ENCODE measurements at regions not wholly inside any gene's neighbourhood (a gene's known extent, or its start where the extent isn't known, plus 50 kb on each side); places are given as distances from the start of the nearest gene placed in this dataset.

- H3K4me1 ChIP-seq (ENCODE audit: insufficient read depth, low read length), result no peaks in the 10 kb centered on the region
- DNase-seq, result no peak
- Mint-ChIP-seq H3K36me3 (no peaks in the 10 kb centered on the region), H3K27me3 (peaks cover 20 to 29% of the 10 kb centered on the region in 2 donors), H3K9me3 (no peaks in the 10 kb centered on the region), H3K27ac (no peak overlapping the region), H3K4me1 (peaks cover 10 to 12% (median 11%) of the 10 kb centered on the region in 3 donors), H3K4me3 (no peak overlapping the region)
- no peak overlapping the region for H3K27ac ChIP-seq (ENCODE audit: low read depth, low read length)
- no peaks in the 10 kb centered on the region for H3K27me3 ChIP-seq (ENCODE audit: insufficient read depth, low read length, poor library complexity, severe bottlenecking)
- ChIA-PET POLR2A (no interaction called here), CTCF (interaction anchor here (1.7 to 4.2 kb wide), 3 partner anchors 15 to 147 kb away, joined by 4 to 22 read pairs (median 20); no protein-coding TSS in a partner anchor)
- no peaks in the 10 kb centered on the region for H3K9me3 ChIP-seq (ENCODE audit: low read length)
- no peak overlapping the region for H3K4me3 ChIP-seq (ENCODE audit: low read length)
- H3K36me3 ChIP-seq (ENCODE audit: insufficient read depth, low read length), result no peaks in the 10 kb centered on the region
Measured at GRCh38 chr3:71857956-71858355, 73.0 kb upstream of the PROK2 start.

GRCh38 chr3:71854706-71855105, 69.8 kb upstream of the PROK2 start:
- no peaks in the 10 kb centered on the region for H3K27me3 ChIP-seq (ENCODE audit: insufficient read depth, low read length, poor library complexity, severe bottlenecking)
- no peak overlapping the region for H3K27ac ChIP-seq (ENCODE audit: low read depth, low read length)
- Mint-ChIP-seq H3K36me3 (no peaks in the 10 kb centered on the region), H3K27ac (no peak overlapping the region), H3K27me3 (peaks cover 1 to 10% of the 10 kb centered on the region in 2 donors), H3K9me3 (no peaks in the 10 kb centered on the region), H3K4me3 (no peak overlapping the region), H3K4me1 (peaks cover 10 to 12% (median 11%) of the 10 kb centered on the region in 3 donors)
- H3K9me3 ChIP-seq (ENCODE audit: low read length), result no peaks in the 10 kb centered on the region
- H3K4me1 ChIP-seq (ENCODE audit: insufficient read depth, low read length), result no peaks in the 10 kb centered on the region
- no peak for DNase-seq
- CTCF ChIA-PET, result no interaction called here
- H3K36me3 ChIP-seq (ENCODE audit: insufficient read depth, low read length), result no peaks in the 10 kb centered on the region
- POLR2A ChIA-PET, result no interaction called here
- H3K4me3 ChIP-seq (ENCODE audit: low read length), result no peak overlapping the region

- Mint-ChIP-seq H3K9me3 (no peaks in the 10 kb centered on the region), H3K27ac (no peak overlapping the region), H3K36me3 (no peaks in the 10 kb centered on the region), H3K4me1 (peaks cover 7 to 9% (median 8%) of the 10 kb centered on the region in 3 donors), H3K27me3 (peaks cover 8 to 13% of the 10 kb centered on the region in 2 donors), H3K4me3 (no peak overlapping the region)
- no peaks in the 10 kb centered on the region for H3K9me3 ChIP-seq (ENCODE audit: low read length)
- no peak overlapping the region for H3K27ac ChIP-seq (ENCODE audit: low read depth, low read length)
- no peaks in the 10 kb centered on the region for H3K36me3 ChIP-seq (ENCODE audit: insufficient read depth, low read length)
- no peaks in the 10 kb centered on the region for H3K27me3 ChIP-seq (ENCODE audit: insufficient read depth, low read length, poor library complexity, severe bottlenecking)
- ChIA-PET CTCF (no interaction called here), POLR2A (no interaction called here)
- H3K4me3 ChIP-seq (ENCODE audit: low read length), result no peak overlapping the region
- H3K4me1 ChIP-seq (ENCODE audit: insufficient read depth, low read length), result no peaks in the 10 kb centered on the region
- DNase-seq, result no peak
Measured at GRCh38 chr3:71854096-71854495, 69.1 kb upstream of the PROK2 start.

- CTCF ChIA-PET, result interaction anchor here (1.4 kb wide), 1 partner anchor 23 kb away, joined by 3 read pairs; no protein-coding TSS in a partner anchor
- no peak overlapping the region for H3K4me3 ChIP-seq (ENCODE audit: low read length)
- H3K4me1 ChIP-seq (ENCODE audit: insufficient read depth, low read length), result no peaks in the 10 kb centered on the region
- peaks cover 12 to 13% of the 10 kb centered on the region in 2 donors for H3K27me3 Mint-ChIP-seq
- no peaks in the 10 kb centered on the region for H3K9me3 ChIP-seq (ENCODE audit: low read length)
- no peak overlapping the region for H3K4me3 Mint-ChIP-seq
- no peak for DNase-seq
- H3K4me1 Mint-ChIP-seq, result no peaks in the 10 kb centered on the region
- H3K36me3 Mint-ChIP-seq, result no peaks in the 10 kb centered on the region
- H3K36me3 ChIP-seq (ENCODE audit: insufficient read depth, low read length), result no peaks in the 10 kb centered on the region
- H3K27me3 ChIP-seq (ENCODE audit: insufficient read depth, low read length, poor library complexity, severe bottlenecking), result no peaks in the 10 kb centered on the region
- H3K27ac Mint-ChIP-seq, result no peak overlapping the region
- no peak overlapping the region for H3K27ac ChIP-seq (ENCODE audit: low read depth, low read length)
- POLR2A ChIA-PET, result interaction anchor here (0.5 kb wide), 1 partner anchor 356 kb away, joined by 3 read pairs; no protein-coding TSS in a partner anchor
- peaks cover 0 to 1% (median 0%) of the 10 kb centered on the region in 5 donors for H3K9me3 Mint-ChIP-seq
Measured at GRCh38 chr3:71851878-71852277, 66.9 kb upstream of the PROK2 start.

GRCh38 chr3:71850654-71851053, 65.7 kb upstream of the PROK2 start:
- ChIA-PET CTCF (no interaction called here), POLR2A (no interaction called here)
- no peak overlapping the region for H3K27ac Mint-ChIP-seq
- Histone ChIP-seq H3K4me1 (ENCODE audit: insufficient read depth, low read length) (no peaks in the 10 kb centered on the region), H3K4me3 (ENCODE audit: low read length) (no peak overlapping the region), H3K27ac (ENCODE audit: low read depth, low read length) (no peak overlapping the region), H3K36me3 (ENCODE audit: insufficient read depth, low read length) (no peaks in the 10 kb centered on the region), H3K27me3 (ENCODE audit: insufficient read depth, low read length, poor library complexity, severe bottlenecking) (no peaks in the 10 kb centered on the region), H3K9me3 (ENCODE audit: low read length) (no peaks in the 10 kb centered on the region)
- H3K4me3 Mint-ChIP-seq, result no peak overlapping the region
- H3K4me1 Mint-ChIP-seq, result no peaks in the 10 kb centered on the region
- H3K36me3 Mint-ChIP-seq, result no peaks in the 10 kb centered on the region
- peaks cover 0 to 1% (median 0%) of the 10 kb centered on the region in 5 donors for H3K9me3 Mint-ChIP-seq
- DNase-seq, result no peak
- peaks cover 12 to 18% of the 10 kb centered on the region in 2 donors for H3K27me3 Mint-ChIP-seq

DNA sequence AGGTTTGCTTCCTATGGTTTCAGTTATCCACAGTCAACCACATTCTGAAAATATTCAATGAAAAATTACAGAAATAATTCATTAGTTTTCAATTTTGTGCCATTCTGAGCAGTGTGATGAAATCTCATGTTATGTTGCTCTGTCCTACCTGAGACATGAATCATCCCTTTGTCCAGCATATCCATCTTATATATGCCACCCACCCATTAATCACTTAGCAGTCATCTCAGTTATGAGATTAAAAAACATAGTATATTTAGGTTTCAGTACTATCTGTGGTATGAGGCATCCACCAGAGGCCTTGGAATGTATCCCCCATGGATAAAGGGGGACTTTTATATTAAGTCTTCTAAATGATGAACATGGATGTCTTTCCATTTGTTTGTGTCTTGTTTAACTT, 64.7 kb upstream of the PROK2 start:
- CTCF ChIA-PET, result no interaction called here
- no peaks in the 10 kb centered on the region for H3K36me3 ChIP-seq (ENCODE audit: insufficient read depth, low read length)

DNA sequence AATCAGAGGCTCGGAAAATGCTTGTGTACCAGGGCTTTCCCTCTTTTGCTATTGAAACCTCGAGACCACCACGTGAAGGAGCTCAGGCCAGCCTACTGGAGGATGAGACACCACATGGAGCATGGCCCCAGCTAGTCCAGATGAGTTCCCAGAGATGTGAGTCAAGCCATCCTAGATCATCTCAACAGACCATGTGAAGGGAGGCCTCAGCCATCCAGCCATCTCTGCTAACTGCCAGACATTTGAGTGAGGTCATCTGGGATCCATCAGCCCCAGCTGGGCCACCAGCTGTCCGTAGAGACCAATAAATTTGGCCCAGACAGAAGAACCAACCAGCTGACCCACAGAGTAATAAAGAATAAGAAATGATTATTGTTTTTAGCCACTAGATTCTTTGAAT, 62.8 kb upstream of the PROK2 start:
- no peaks in the 10 kb centered on the region for H3K36me3 Mint-ChIP-seq
- peaks cover 12 to 23% of the 10 kb centered on the region in 2 donors for H3K27me3 Mint-ChIP-seq
- H3K4me1 Mint-ChIP-seq, result no peaks in the 10 kb centered on the region
- H3K4me1 ChIP-seq (ENCODE audit: insufficient read depth, low read length), result no peaks in the 10 kb centered on the region
- H3K4me3 Mint-ChIP-seq, result no peak overlapping the region
- H3K27ac ChIP-seq (ENCODE audit: low read depth, low read length), result no peak overlapping the region
- ChIA-PET CTCF (interaction anchor here (0.8 to 1.8 kb wide), 2 partner anchors 11 to 118 kb away, joined by 3 to 4 read pairs; no protein-coding TSS in a partner anchor), POLR2A (no interaction called here)
- H3K27ac Mint-ChIP-seq, result no peak overlapping the region
- peaks cover 0 to 1% (median 0%) of the 10 kb centered on the region in 5 donors for H3K9me3 Mint-ChIP-seq
- H3K36me3 ChIP-seq (ENCODE audit: insufficient read depth, low read length), result no peaks in the 10 kb centered on the region
- H3K9me3 ChIP-seq (ENCODE audit: low read length), result no peaks in the 10 kb centered on the region
- no peaks in the 10 kb centered on the region for H3K27me3 ChIP-seq (ENCODE audit: insufficient read depth, low read length, poor library complexity, severe bottlenecking)
- no peak overlapping the region for H3K4me3 ChIP-seq (ENCODE audit: low read length)
- no peak for DNase-seq

More for the DNA sequence above, 64.7 kb upstream of the PROK2 start:
- no peak overlapping the region for H3K27ac Mint-ChIP-seq
- H3K36me3 Mint-ChIP-seq, result no peaks in the 10 kb centered on the region
- H3K4me1 ChIP-seq (ENCODE audit: insufficient read depth, low read length), result no peaks in the 10 kb centered on the region
- POLR2A ChIA-PET, result no interaction called here
- no peak overlapping the region for H3K4me3 ChIP-seq (ENCODE audit: low read length)
- peaks cover 0 to 1% (median 0%) of the 10 kb centered on the region in 5 donors for H3K9me3 Mint-ChIP-seq
- peaks cover 12 to 18% of the 10 kb centered on the region in 2 donors for H3K27me3 Mint-ChIP-seq
- DNase-seq, result no peak
- H3K27ac ChIP-seq (ENCODE audit: low read depth, low read length), result no peak overlapping the region
- H3K4me3 Mint-ChIP-seq, result no peak overlapping the region
- no peaks in the 10 kb centered on the region for H3K4me1 Mint-ChIP-seq
- no peaks in the 10 kb centered on the region for H3K27me3 ChIP-seq (ENCODE audit: insufficient read depth, low read length, poor library complexity, severe bottlenecking)
- no peaks in the 10 kb centered on the region for H3K9me3 ChIP-seq (ENCODE audit: low read length)

DNA sequence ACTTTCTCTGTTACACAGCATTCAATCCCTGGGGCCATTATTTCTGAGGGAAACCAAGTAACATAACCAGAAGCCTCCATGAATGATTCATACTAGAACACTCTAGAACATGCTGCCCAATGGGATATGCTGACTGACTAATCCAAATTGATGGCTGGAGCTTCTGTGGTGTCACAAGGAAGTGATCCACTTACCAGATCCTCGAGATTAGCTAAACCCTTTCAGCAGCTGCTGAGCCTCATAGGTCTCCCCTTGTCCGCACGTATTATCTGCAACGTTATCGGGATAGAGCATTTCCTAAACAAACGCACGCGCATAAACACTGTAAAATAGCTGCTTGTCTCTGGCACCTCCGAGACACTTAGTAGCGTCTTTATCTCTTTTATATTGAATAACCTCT, 61.2 kb upstream of the PROK2 start:
- Histone ChIP-seq H3K36me3 (ENCODE audit: insufficient read depth, low read length) (no peaks in the 10 kb centered on the region), H3K27ac (ENCODE audit: low read depth, low read length) (no peak overlapping the region), H3K9me3 (ENCODE audit: low read length) (no peaks in the 10 kb centered on the region), H3K27me3 (ENCODE audit: insufficient read depth, low read length, poor library complexity, severe bottlenecking) (no peaks in the 10 kb centered on the region), H3K4me3 (ENCODE audit: low read length) (no peak overlapping the region), H3K4me1 (ENCODE audit: insufficient read depth, low read length) (no peaks in the 10 kb centered on the region)
- Mint-ChIP-seq H3K27me3 (peaks cover 12 to 20% of the 10 kb centered on the region in 2 donors), H3K36me3 (no peaks in the 10 kb centered on the region), H3K4me1 (no peaks in the 10 kb centered on the region), H3K27ac (no peak overlapping the region), H3K9me3 (peaks cover 0 to 1% (median 0%) of the 10 kb centered on the region in 5 donors), H3K4me3 (no peak overlapping the region)
- ChIA-PET CTCF (interaction anchor here (1.4 kb wide), 1 partner anchor 116 kb away, joined by 4 read pairs; no protein-coding TSS in a partner anchor), POLR2A (no interaction called here)
- DNase-seq, result no peak
